ENCODE measurements at regions not wholly inside any gene's neighbourhood (a gene's known extent, or its start where the extent isn't known, plus 50 kb on each side); places are given as distances from the start of the nearest gene placed in this dataset.
"Not testable (repeated sequence)": the region's sequence is repeated elsewhere in the genome, so short reads cannot be mapped to it uniquely, and the experiment has no call there.

GRCh38 chr5:109575506-109575905 lies 114.2 kb upstream of the MAN2A1 start:
- no peak for DNase-seq (ENCODE audit: low read depth)

- no peak for DNase-seq (ENCODE audit: low read depth)
Observed at GRCh38 chr5:109574985-109575384, 114.7 kb upstream of the MAN2A1 start.

GRCh38 chr5:109573766-109574165 lies 116.0 kb upstream of the MAN2A1 start:
- DNase-seq (ENCODE audit: low read depth) = no peak

- no peak for DNase-seq (ENCODE audit: low read depth)
Observed at GRCh38 chr5:109573256-109573655, 116.5 kb upstream of the MAN2A1 start.

GRCh38 chr5:109571785-109572184 lies 117.9 kb upstream of the MAN2A1 start:
- DNase-seq (ENCODE audit: low read depth) = no peak

GRCh38 chr5:109570362-109570874 lies 119.3 kb upstream of the MAN2A1 start:
- no peak for DNase-seq (ENCODE audit: low read depth)

- DNase-seq (ENCODE audit: low read depth) = no peak
Observed at GRCh38 chr5:109567374-109568044, 122.2 kb upstream of the MAN2A1 start.

- no peak for DNase-seq (ENCODE audit: low read depth)
Observed at GRCh38 chr5:109566361-109566760, 123.4 kb upstream of the MAN2A1 start.

GRCh38 chr5:109563739-109564138 lies 126.0 kb upstream of the MAN2A1 start:
- no peak for DNase-seq (ENCODE audit: low read depth)

- no peak for DNase-seq (ENCODE audit: low read depth)
Observed at GRCh38 chr5:109563189-109563588, 126.5 kb upstream of the MAN2A1 start.

- DNase-seq (ENCODE audit: low read depth) = no peak
Observed at GRCh38 chr5:109562441-109562840, 127.3 kb upstream of the MAN2A1 start.

GRCh38 chr5:109561447-109561846 lies 128.3 kb upstream of the MAN2A1 start:
- no peak for DNase-seq (ENCODE audit: low read depth)

GRCh38 chr5:109560554-109560953 lies 129.2 kb upstream of the MAN2A1 start:
- DNase-seq (ENCODE audit: low read depth) = no peak

GRCh38 chr5:109558952-109559351 lies 130.8 kb upstream of the MAN2A1 start:
- no peak for DNase-seq (ENCODE audit: low read depth)

GRCh38 chr5:109558364-109558763 lies 131.4 kb upstream of the MAN2A1 start:
- DNase-seq (ENCODE audit: low read depth) = no peak

GRCh38 chr5:109553846-109554245 lies 135.9 kb upstream of the MAN2A1 start:
- no peak for DNase-seq (ENCODE audit: low read depth)

- DNase-seq (ENCODE audit: low read depth) = not testable (repeated sequence)
Observed at GRCh38 chr5:109551234-109551633, 138.5 kb upstream of the MAN2A1 start.

- DNase-seq (ENCODE audit: low read depth) = no peak
Observed at GRCh38 chr5:109550077-109550476, 139.7 kb upstream of the MAN2A1 start.

GRCh38 chr5:109546461-109546860 lies 136.7 kb upstream of the PJA2 start:
- DNase-seq (ENCODE audit: low read depth) = no peak

GRCh38 chr5:109544873-109545272 lies 135.1 kb upstream of the PJA2 start:
- not testable (repeated sequence) for DNase-seq (ENCODE audit: low read depth)

GRCh38 chr5:109538692-109539091 lies 128.9 kb upstream of the PJA2 start:
- not testable (repeated sequence) for DNase-seq (ENCODE audit: low read depth)

GRCh38 chr5:109535090-109535489 lies 125.3 kb upstream of the PJA2 start:
- not testable (repeated sequence) for DNase-seq (ENCODE audit: low read depth)

GRCh38 chr5:109533751-109534272 lies 124.0 kb upstream of the PJA2 start:
- DNase-seq (ENCODE audit: low read depth) = no peak

Data from stimulated activated CD8-positive, alpha-beta memory T cell treated with anti-CD3 and anti-CD28 coated beads, Interleukin-15, amount 100 ng/mL, for 1 hour (primary cell).